NCI-H2196 (cell line): ENCODE measurements at regions not wholly inside any gene's neighbourhood (a gene's known extent, or its start where the extent isn't known, plus 50 kb on each side); places are given as distances from the start of the nearest gene placed in this dataset.

Experiments
- DNase-seq: peaks from one replicate; lab custom pipeline; 2025; ENCODE audit not compliant: unreplicated experiment; lab: John Stamatoyannopoulos, UW

- DNase-seq: peak; percentile 1
These were observed 117.5 kb downstream of the EDEM1 start for GRCh38 chr3:5304789-5305683.

- no peak for DNase-seq
These were observed 118.1 kb downstream of the EDEM1 start for GRCh38 chr3:5305684-5305989.

GRCh38 chr3:5309171-5309570, 121.7 kb downstream of the EDEM1 start:
- DNase-seq: no peak

GRCh38 chr3:5309602-5310001, 122.1 kb downstream of the EDEM1 start:
- DNase-seq: no peak

- no peak for DNase-seq
These were observed 123.0 kb downstream of the EDEM1 start for GRCh38 chr3:5310509-5310908.

GRCh38 chr3:5312290-5312689, 124.8 kb downstream of the EDEM1 start:
- no peak for DNase-seq

- DNase-seq: no peak
These were observed 127.4 kb downstream of the EDEM1 start for GRCh38 chr3:5314897-5315296.

- DNase-seq: no peak
These were observed 130.1 kb downstream of the EDEM1 start for GRCh38 chr3:5317557-5317956.

- no peak for DNase-seq
These were observed 131.9 kb downstream of the EDEM1 start for GRCh38 chr3:5319454-5319853.

- no peak for DNase-seq
These were observed 134.3 kb downstream of the EDEM1 start for GRCh38 chr3:5321666-5322340.

GRCh38 chr3:5324780-5325179, 137.3 kb downstream of the EDEM1 start:
- no peak for DNase-seq

GRCh38 chr3:5330152-5330810, 142.8 kb downstream of the EDEM1 start:
- DNase-seq: no peak

- no peak for DNase-seq
These were observed 144.2 kb downstream of the EDEM1 start for GRCh38 chr3:5331567-5332269.

- DNase-seq: no peak
These were observed 144.9 kb downstream of the EDEM1 start for GRCh38 chr3:5332270-5332956.

- no peak for DNase-seq
These were observed 152.5 kb downstream of the EDEM1 start for GRCh38 chr3:5339967-5340535.

- no peak for DNase-seq
These were observed 154.1 kb downstream of the EDEM1 start for GRCh38 chr3:5341610-5342009.

- no peak for DNase-seq
These were observed 156.0 kb downstream of the EDEM1 start for GRCh38 chr3:5343459-5343858.

GRCh38 chr3:5344707-5345106, 157.2 kb downstream of the EDEM1 start:
- no peak for DNase-seq

- DNase-seq: no peak
These were observed 160.0 kb downstream of the EDEM1 start for GRCh38 chr3:5347486-5347885.

- no peak for DNase-seq
These were observed 160.9 kb downstream of the EDEM1 start for GRCh38 chr3:5348229-5348902.
